ENCODE measurements at regions not wholly inside any gene's neighbourhood (a gene's known extent, or its start where the extent isn't known, plus 50 kb on each side); places are given as distances from the start of the nearest gene placed in this dataset.

DNA sequence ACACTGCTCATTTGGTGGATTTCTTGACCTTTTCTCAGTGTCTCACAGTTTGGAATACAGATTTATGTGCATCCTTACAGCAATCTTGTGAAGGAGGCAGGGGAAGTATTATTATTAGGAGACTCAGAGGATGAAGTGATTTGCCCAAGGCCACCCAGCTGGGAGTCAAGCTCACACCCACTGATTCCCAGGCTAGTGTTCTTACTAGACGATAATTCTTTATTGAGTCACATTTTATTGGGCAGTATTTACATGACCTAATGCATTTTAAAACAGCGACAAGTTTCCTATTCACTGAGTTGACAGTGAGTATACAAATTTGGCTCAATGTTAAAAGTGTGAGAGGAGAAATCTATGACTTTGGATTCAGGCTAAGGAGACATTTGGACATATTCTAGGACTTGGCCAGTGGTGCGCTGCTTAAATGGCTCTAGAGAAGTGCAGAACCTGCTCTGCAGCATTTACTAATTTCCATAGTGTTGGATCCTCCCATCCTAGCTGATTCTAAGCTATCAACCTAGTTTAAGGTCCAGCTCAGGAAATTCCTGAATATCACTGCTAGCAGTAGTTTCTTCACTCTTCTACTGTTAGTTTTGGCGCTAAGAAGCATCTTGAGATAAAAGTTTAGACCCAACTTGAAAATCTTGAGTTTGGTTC lies 199.3 kb downstream of the MTX2 start:
- peaks cover 4% of the 10 kb centered on the region for H3K4me1 ChIP-seq (ENCODE audit: control insufficient read depth, insufficient read depth, low read length)
- no peak overlapping the region for H3K27ac ChIP-seq (ENCODE audit: low read length)
- Mint-ChIP-seq H3K9me3 (no peaks in the 10 kb centered on the region), H3K27ac (no peak overlapping the region), H3K4me3 (no peak overlapping the region), H3K27me3 (ENCODE audit: low read depth in 2 of 2) (peaks cover 23 to 55% of the 10 kb centered on the region in 2 donors), H3K4me1 (peaks cover 6 to 7% of the 10 kb centered on the region in 2 donors), H3K36me3 (no peaks in the 10 kb centered on the region)
- no peaks in the 10 kb centered on the region for H3K36me3 ChIP-seq (ENCODE audit: control insufficient read depth, insufficient read depth, low read length)
- TF ChIP-seq, protein P1, sequence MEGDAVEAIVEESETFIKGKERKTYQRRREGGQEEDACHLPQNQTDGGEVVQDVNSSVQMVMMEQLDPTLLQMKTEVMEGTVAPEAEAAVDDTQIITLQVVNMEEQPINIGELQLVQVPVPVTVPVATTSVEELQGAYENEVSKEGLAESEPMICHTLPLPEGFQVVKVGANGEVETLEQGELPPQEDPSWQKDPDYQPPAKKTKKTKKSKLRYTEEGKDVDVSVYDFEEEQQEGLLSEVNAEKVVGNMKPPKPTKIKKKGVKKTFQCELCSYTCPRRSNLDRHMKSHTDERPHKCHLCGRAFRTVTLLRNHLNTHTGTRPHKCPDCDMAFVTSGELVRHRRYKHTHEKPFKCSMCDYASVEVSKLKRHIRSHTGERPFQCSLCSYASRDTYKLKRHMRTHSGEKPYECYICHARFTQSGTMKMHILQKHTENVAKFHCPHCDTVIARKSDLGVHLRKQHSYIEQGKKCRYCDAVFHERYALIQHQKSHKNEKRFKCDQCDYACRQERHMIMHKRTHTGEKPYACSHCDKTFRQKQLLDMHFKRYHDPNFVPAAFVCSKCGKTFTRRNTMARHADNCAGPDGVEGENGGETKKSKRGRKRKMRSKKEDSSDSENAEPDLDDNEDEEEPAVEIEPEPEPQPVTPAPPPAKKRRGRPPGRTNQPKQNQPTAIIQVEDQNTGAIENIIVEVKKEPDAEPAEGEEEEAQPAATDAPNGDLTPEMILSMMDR (IDR thresholded peaks at IDR 0.05) = no peak
- H3K4me3 ChIP-seq (ENCODE audit: low read length) = no peak overlapping the region
- intact Hi-C loops (cut with micrococcal nuclease) = no loop called here
- DNase-seq (no peak), ATAC-seq (no peak)
- H3K27me3 ChIP-seq (ENCODE audit: control insufficient read depth, insufficient read depth, low read length) = no peaks in the 10 kb centered on the region
- WGBS (ENCODE audit: insufficient coverage) = 95% methylated on average over 4 of the region's 4 CpGs
- no peaks in the 10 kb centered on the region for H3K9me3 ChIP-seq (ENCODE audit: control insufficient read depth, insufficient read depth, low read length)

DNA sequence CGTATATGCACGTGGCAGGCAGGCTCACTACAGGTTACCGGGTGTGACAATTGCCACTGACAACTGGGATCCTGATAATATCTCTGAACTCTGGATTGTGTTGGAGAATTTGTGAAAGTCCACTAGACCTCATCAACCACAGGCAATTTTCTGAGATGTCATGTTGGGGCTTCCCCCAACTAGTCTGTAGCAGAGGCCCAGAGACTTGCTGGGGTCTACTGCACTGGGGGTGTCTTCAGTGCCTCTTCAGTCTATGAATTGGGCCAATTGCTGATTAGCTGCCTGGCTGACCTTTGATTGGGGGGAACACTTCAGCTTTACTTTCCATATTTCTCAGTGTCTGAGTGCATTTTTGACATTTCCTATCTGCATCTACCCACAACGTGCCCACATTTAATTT lies 201.5 kb downstream of the MTX2 start:
- no peak overlapping the region for H3K27ac Mint-ChIP-seq
- no peaks in the 10 kb centered on the region for H3K36me3 Mint-ChIP-seq
- Histone ChIP-seq H3K4me3 (ENCODE audit: low read length) (no peak overlapping the region), H3K9me3 (ENCODE audit: control insufficient read depth, insufficient read depth, low read length) (no peaks in the 10 kb centered on the region), H3K27me3 (ENCODE audit: control insufficient read depth, insufficient read depth, low read length) (no peaks in the 10 kb centered on the region), H3K27ac (ENCODE audit: low read length) (no peak overlapping the region), H3K36me3 (ENCODE audit: control insufficient read depth, insufficient read depth, low read length) (no peaks in the 10 kb centered on the region), H3K4me1 (ENCODE audit: control insufficient read depth, insufficient read depth, low read length) (peaks cover 4% of the 10 kb centered on the region)
- H3K4me1 Mint-ChIP-seq = peaks cover 7 to 11% of the 10 kb centered on the region in 2 donors
- H3K4me3 Mint-ChIP-seq = no peak overlapping the region
- 87% methylated on average over 3 of the region's 4 CpGs for WGBS (ENCODE audit: insufficient coverage)
- no peaks in the 10 kb centered on the region for H3K9me3 Mint-ChIP-seq
- peaks cover 15 to 34% of the 10 kb centered on the region in 2 donors for H3K27me3 Mint-ChIP-seq (ENCODE audit: low read depth in 2 of 2)
- intact Hi-C loops (cut with micrococcal nuclease) = no loop called here
- DNase-seq (no peak), ATAC-seq (no peak)
- TF ChIP-seq, protein P1 (IDR thresholded peaks at IDR 0.05) = no peak

DNA sequence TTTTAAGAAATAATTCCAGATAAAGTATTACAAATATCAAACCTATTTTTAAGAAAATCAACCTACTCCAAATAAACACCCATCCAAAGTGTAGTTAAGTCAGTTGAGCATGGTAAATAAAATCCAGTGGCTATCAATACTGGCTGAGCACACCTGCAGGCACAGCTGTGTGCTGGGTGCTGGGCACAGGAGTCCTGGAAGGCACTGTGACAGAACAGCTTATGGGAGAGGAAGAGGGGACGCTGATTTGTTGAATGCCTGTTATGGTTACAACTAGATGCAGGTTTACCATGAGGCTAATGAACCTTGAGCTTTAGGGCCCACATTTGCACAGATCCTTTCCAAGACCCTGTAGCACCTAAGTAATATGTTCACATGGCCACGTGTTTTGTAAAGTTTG lies 202.7 kb downstream of the MTX2 start:
- TF ChIP-seq, protein P1 (IDR thresholded peaks at IDR 0.05) = no peak
- Mint-ChIP-seq H3K27ac (no peak overlapping the region), H3K9me3 (no peaks in the 10 kb centered on the region), H3K4me1 (peaks cover 7 to 11% of the 10 kb centered on the region in 2 donors), H3K36me3 (no peaks in the 10 kb centered on the region), H3K27me3 (ENCODE audit: low read depth in 2 of 2) (peaks cover 8 to 22% of the 10 kb centered on the region in 2 donors), H3K4me3 (no peak overlapping the region)
- no peaks in the 10 kb centered on the region for H3K9me3 ChIP-seq (ENCODE audit: control insufficient read depth, insufficient read depth, low read length)
- ATAC-seq = no peak
- WGBS (ENCODE audit: insufficient coverage) = 67% methylated on average over 2 of the region's 2 CpGs
- H3K27me3 ChIP-seq (ENCODE audit: control insufficient read depth, insufficient read depth, low read length) = no peaks in the 10 kb centered on the region
- no peak overlapping the region for H3K27ac ChIP-seq (ENCODE audit: low read length)
- no peak overlapping the region for H3K4me3 ChIP-seq (ENCODE audit: low read length)
- no peak for DNase-seq
- intact Hi-C loops (cut with micrococcal nuclease) = no loop called here
- no peaks in the 10 kb centered on the region for H3K36me3 ChIP-seq (ENCODE audit: control insufficient read depth, insufficient read depth, low read length)
- H3K4me1 ChIP-seq (ENCODE audit: control insufficient read depth, insufficient read depth, low read length) = peaks cover 4% of the 10 kb centered on the region

DNA sequence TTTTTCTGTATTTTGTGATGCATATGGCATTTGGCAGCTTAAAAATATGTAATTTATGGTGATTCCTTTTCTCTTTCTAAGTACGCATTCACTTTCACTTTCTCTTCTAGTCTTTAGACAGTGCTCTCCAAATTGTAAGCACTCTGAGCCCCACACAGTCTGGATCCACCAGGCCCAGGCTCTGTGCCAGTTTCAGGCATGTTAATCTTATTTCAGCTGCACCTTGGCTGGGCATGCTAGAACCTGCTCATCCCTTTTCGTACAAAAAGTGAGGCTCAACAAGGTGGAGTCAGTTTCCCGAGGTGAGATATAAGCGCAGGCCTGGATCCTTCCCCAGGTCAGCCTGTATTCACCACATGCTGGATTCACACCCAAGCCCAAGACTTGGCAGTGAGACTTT lies 203.9 kb downstream of the MTX2 start:
- TF ChIP-seq, protein P1 (IDR thresholded peaks at IDR 0.05) = no peak
- Histone ChIP-seq H3K36me3 (ENCODE audit: control insufficient read depth, insufficient read depth, low read length) (no peaks in the 10 kb centered on the region), H3K4me1 (ENCODE audit: control insufficient read depth, insufficient read depth, low read length) (peaks cover 4% of the 10 kb centered on the region), H3K9me3 (ENCODE audit: control insufficient read depth, insufficient read depth, low read length) (no peaks in the 10 kb centered on the region), H3K27me3 (ENCODE audit: control insufficient read depth, insufficient read depth, low read length) (no peaks in the 10 kb centered on the region), H3K27ac (ENCODE audit: low read length) (no peak overlapping the region), H3K4me3 (ENCODE audit: low read length) (no peak overlapping the region)
- intact Hi-C loops (cut with micrococcal nuclease) = no loop called here
- H3K4me3 Mint-ChIP-seq = peak overlapping the region; percentile 55
- H3K27me3 Mint-ChIP-seq (ENCODE audit: low read depth in 2 of 2) = peaks cover 9 to 22% of the 10 kb centered on the region in 2 donors
- DNase-seq (peak in 1 of 2 donors; percentile 25), ATAC-seq (peak; percentile 54 to 68 (median 60))
- H3K36me3 Mint-ChIP-seq = no peaks in the 10 kb centered on the region
- no peaks in the 10 kb centered on the region for H3K9me3 Mint-ChIP-seq
- 56% methylated on average over 4 of the region's 4 CpGs for WGBS (ENCODE audit: insufficient coverage)
- H3K4me1 Mint-ChIP-seq = peaks cover 7 to 11% of the 10 kb centered on the region in 2 donors
- H3K27ac Mint-ChIP-seq = peak overlapping the region in 1 of 2 donors; percentile 54

Measured in natural killer cell (primary cell).